ENCODE measurements at regions not wholly inside any gene's neighbourhood (a gene's known extent, or its start where the extent isn't known, plus 50 kb on each side); places are given as distances from the start of the nearest gene placed in this dataset.
"Not testable (repeated sequence)": the region's sequence is repeated elsewhere in the genome, so short reads cannot be mapped to it uniquely, and the experiment has no call there.

DNA sequence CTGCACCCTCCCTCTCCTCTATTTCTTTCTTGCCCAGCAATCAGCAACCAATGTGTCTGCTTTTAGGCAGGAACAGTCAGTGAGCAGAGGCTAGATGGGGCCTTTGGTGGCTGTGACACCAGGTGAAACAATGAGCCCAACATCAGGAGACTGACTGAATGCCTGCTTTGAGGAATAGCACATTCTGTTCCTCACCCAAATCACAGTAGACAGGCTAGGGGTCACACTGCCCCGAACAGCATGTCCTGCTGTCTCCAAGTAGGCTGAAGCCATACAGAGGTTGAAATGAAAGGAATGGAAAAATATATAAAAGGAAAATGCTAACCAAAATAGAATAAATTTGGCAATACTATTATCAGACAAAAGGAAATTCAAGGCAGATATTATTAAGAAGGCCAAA is 122.5 kb upstream of the GDNF start:
- DNase-seq (ENCODE audit: low spot score) = no peak

DNA sequence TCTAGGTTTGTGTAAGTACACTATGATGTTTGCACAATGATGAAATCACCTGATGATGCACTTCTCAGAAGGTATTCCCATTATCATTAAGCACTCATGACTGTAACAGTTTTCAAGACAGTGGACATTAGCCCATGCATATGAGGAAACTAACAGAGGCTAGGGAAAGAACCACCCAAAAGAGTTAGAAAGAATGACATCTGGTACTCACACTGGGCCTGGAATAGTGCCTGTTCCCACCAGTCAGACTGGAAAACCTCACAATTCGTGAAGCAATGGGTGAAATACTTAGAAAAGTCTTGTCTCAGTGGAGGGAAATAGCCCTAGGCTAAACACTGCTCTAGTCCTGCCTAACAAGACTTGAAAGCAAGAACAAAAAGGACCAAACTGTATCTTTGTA is 117.4 kb upstream of the GDNF start:
- no peak for DNase-seq (ENCODE audit: low spot score)

GRCh38 chr5:37955748-37956147 is 115.9 kb upstream of the GDNF start:
- no peak for DNase-seq (ENCODE audit: low spot score)

- no peak for DNase-seq (ENCODE audit: low spot score)
Observed at GRCh38 chr5:37954561-37954960, 114.7 kb upstream of the GDNF start.

- no peak for DNase-seq (ENCODE audit: low spot score)
Observed at GRCh38 chr5:37951946-37952721, 112.3 kb upstream of the GDNF start.

GRCh38 chr5:37950436-37950835 is 110.6 kb upstream of the GDNF start:
- no peak for DNase-seq (ENCODE audit: low spot score)

DNA sequence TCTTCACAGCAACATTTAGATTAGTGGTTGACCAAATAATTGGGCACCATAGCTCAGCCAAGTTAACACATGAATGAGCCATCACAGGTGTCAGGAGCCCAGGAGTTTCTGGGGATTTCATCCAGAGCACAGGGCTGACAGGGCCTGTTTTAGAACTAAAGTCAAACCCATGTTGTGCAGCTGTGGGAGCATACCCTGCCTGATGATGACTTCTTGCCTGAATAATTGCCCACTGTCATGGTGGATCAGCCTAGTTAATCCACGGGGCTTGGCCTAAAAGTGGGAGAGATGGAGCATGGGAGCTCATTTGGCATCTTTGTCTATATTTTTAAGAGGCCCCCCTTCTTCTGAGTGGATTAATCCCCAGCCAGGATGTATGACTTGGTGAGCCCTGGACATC is 105.6 kb upstream of the GDNF start:
- no peak for DNase-seq (ENCODE audit: low spot score)

DNA sequence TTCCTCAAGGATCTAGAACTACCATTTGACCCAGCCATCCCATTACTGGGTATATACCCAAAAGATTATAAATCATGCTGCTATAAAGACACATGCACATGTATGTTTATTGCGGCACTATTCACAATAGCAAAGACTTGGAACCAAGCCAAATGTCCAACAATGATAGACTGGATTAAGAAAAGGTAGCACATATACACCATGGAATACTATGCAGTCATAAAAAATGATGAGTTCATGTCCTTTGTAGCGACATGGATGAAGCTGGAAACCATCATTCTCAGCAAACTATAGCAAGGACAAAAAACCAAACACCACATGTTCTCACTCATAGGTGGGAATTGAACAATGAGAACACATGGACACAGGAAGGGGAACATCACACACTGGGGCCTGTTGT is 103.3 kb upstream of the GDNF start:
- DNase-seq (ENCODE audit: low spot score) = not testable (repeated sequence)

DNA sequence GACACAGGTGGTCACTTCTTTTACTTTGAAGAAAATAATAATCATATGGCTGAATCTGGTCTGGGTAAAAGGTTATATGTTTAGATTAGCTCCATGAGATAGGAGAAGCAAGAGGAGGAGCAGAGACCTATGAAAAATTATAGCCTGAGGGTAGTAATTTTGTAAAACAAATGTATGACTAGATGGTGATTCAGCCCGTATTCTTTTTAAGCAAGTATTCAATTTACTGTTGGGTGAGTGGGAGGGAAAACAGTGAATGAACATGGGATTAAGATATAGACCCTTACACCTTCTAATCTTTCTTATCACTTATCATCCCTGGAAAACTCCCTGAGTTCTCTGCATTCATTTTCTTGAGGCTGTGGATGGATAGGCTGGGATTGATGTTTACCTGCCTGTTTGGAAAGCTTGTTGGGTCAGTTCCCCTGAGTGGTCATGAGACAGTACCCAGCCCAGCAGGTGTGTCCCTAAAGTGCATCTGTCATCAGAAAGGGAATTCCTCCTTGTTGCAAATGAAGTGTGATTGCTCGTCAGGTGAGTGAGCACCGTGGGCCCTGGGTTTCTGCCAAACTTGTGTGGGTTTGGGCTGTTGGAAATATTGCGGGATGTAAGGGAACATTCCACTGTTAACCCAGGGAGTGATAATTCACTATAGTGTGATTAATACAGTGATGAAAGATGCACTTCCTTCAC is 101.2 kb upstream of the GDNF start:
- no peak for DNase-seq (ENCODE audit: low spot score)

GRCh38 chr5:37938861-37939260 is 99.0 kb upstream of the GDNF start:
- no peak for DNase-seq (ENCODE audit: low spot score)

- no peak for DNase-seq (ENCODE audit: low spot score)
Observed at GRCh38 chr5:37938076-37938852, 98.4 kb upstream of the GDNF start.

DNA sequence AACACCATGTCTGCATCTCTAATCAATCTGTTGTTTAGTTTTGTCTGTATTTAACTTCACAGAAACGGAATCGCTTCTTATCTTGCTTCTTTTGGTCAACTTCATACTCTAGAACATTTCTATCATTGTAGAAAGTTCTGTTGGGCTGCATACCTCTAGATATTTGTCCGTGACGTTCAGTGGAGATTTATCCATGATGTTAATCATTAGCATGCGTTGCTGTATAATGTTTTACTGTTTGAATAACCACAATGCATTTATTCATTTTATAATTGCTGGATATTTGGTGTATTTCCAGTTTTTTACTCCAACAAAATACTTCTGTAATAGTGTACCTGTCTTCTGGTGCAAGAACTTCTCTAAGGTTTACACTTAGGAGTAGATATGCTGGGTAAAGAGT is 96.2 kb upstream of the GDNF start:
- no peak for DNase-seq (ENCODE audit: low spot score)

- DNase-seq (ENCODE audit: low spot score) = no peak
Observed at GRCh38 chr5:37933576-37933975, 93.7 kb upstream of the GDNF start.

DNA sequence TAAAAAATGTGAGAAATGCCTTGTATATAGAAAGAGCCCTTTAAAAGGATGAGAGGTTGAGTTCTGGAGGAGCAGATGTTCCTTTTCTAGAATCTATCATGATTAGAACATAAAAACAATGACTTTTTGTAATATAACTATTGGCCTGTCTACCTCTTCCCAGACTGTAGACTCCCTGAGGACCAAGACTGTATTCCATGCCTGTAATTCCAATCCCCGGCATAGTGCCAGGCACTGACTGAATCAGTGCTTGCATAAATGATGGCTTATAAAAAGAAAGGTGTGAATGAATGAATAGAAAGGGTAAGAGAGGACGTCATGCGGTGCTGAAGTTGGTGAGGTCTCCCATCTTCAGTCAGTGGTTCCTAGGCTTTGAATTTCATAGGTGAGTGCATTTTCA is 92.6 kb upstream of the GDNF start:
- DNase-seq (ENCODE audit: low spot score) = no peak

GRCh38 chr5:37931541-37931940 is 91.7 kb upstream of the GDNF start:
- DNase-seq (ENCODE audit: low spot score) = no peak

- DNase-seq (ENCODE audit: low spot score) = no peak
Observed at GRCh38 chr5:37930350-37930749, 90.5 kb upstream of the GDNF start.

- no peak for DNase-seq (ENCODE audit: low spot score)
Observed at GRCh38 chr5:37929791-37930190, 90.0 kb upstream of the GDNF start.

DNA sequence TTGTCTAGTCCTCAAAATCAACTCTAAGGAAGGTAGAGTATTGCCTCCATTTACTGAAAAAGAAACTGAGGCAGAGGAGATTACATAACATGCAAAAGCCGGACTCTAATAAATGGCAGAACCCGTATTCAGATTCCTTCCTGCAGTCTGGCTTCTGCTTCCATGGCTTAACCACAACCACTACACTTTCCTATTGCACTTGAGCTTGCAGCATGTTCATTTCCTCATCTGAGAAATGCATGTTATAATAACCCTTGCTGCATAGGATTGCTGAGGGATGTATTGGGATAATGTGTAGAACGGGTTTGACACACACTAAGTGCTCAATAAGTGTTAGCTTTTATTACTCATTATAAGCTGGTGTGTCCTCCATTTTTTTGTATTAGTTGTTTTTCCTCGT is 87.9 kb upstream of the GDNF start:
- DNase-seq (ENCODE audit: low spot score) = not testable (repeated sequence)

DNA sequence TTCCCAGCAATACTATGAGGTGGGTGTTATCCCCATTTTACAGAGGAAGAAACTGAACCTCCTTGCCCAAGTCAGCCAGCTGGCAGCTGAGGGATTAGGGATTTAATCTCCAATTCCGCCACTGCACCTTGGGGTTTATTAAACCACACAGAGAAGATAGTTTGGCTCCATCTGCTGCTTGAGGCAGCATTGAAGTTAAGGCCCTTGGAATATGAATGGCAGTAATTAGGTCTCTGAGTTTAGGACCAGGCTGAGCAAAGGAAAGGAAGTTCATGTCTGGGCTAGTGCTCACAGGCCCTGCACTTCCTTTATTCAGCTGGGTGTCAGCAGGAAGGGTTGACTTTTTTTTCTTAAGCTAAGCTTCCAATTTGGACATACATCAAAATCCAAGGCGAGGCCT is 86.9 kb upstream of the GDNF start:
- no peak for DNase-seq (ENCODE audit: low spot score)

DNA sequence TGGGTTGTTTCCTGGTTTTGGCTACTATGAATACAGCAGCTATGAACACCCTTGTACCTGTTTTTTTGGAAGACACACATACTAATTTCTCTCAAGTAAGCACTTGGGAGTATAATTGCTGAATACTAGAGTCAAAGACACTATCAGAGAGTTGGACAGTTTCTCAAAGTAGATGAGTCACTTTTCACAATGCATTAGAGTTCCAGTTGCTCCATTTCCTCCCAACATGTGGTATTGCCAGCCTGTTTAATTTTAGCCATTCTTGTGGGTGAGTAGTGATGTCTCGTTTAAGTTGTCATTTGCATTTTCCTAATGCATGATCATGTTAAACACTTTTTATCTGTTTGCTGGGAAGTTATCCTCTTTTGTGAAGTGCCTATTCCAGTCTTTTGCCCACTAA is 81.6 kb upstream of the GDNF start:
- no peak for DNase-seq (ENCODE audit: low spot score)

GRCh38 chr5:37918424-37918823 is 78.6 kb upstream of the GDNF start:
- no peak for DNase-seq (ENCODE audit: low spot score)

GRCh38 chr5:37916525-37916924 is 76.7 kb upstream of the GDNF start:
- DNase-seq (ENCODE audit: low spot score) = no peak

GRCh38 chr5:37915097-37915736 is 75.4 kb upstream of the GDNF start:
- peak; percentile 30 for DNase-seq (ENCODE audit: low spot score)

Data from NAMALWA (cell line).